Nephron (organoid): ENCODE measurements at regions not wholly inside any gene's neighbourhood (a gene's known extent, or its start where the extent isn't known, plus 50 kb on each side); places are given as distances from the start of the nearest gene placed in this dataset.
"Not testable (repeated sequence)": the region's sequence is repeated elsewhere in the genome, so short reads cannot be mapped to it uniquely, and the experiment has no call there.

Source experiments
- H3K27ac Mint-ChIP-seq, 3 experiments: 2 replicates each; pipeline ENCODE4 v1.8.0; 2020; ENCODE audit warnings: mixed read lengths in 3 of 3, mild to moderate bottlenecking in 2 of 3, moderate library complexity in 1 of 3
- H3K27me3 Mint-ChIP-seq: 2 replicates; pipeline ENCODE4 v1.8.0; 2021; ENCODE audit warnings: low read depth, mild to moderate bottlenecking, moderate library complexity, mixed read lengths
- H3K36me3 Mint-ChIP-seq: 2 replicates; pipeline ENCODE4 v1.8.0; 2020; ENCODE audit warnings: low read depth, mixed read lengths
- H3K4me1 Mint-ChIP-seq: 2 replicates; pipeline ENCODE4 v1.8.0; 2020; ENCODE audit warnings: mixed read lengths
- H3K4me3 Mint-ChIP-seq, 3 experiments: 2 replicates each; pipeline ENCODE4 v1.8.0; 2020; ENCODE audit warnings: mild to moderate bottlenecking in 3 of 3, mixed read lengths in 3 of 3, moderate library complexity in 2 of 3
- H3K9me3 Mint-ChIP-seq: 2 replicates; pipeline ENCODE4 v1.8.0; 2020; ENCODE audit warnings: mixed read lengths
- CTCF ChIP-seq, 3 experiments: fragments of 200-600 bp; sonication (generic); IDR thresholded peaks; one replicate each; pipeline ENCODE4 v1.5.0; 2021; ENCODE audit warnings: antibody characterized with exemption in 3 of 3; ENCODE audit not compliant: unreplicated experiment in 3 of 3

GRCh38 chr1:95297906-95298305 is 63.9 kb downstream of the RWDD3 start:
- H3K27me3 Mint-ChIP-seq, H3K27ac Mint-ChIP-seq, H3K36me3 Mint-ChIP-seq, H3K4me3 Mint-ChIP-seq, H3K4me1 Mint-ChIP-seq: not testable (repeated sequence)
- peaks cover 17% of the 10 kb centered on the region for H3K9me3 Mint-ChIP-seq

GRCh38 chr1:95301091-95301490 is 67.1 kb downstream of the RWDD3 start:
- Mint-ChIP-seq H3K27ac (no peak overlapping the region), H3K27me3 (no peaks in the 10 kb centered on the region), H3K4me3 (no peak overlapping the region), H3K4me1 (no peaks in the 10 kb centered on the region), H3K36me3 (no peaks in the 10 kb centered on the region), H3K9me3 (peaks cover 17% of the 10 kb centered on the region)
- no peak for TF ChIP-seq CTCF (IDR thresholded peaks at IDR 0.05; ENCODE audit: unreplicated experiment in 3 of 3)

GRCh38 chr1:95301614-95302013 is 67.6 kb downstream of the RWDD3 start:
- Mint-ChIP-seq H3K36me3 (no peaks in the 10 kb centered on the region), H3K9me3 (peaks cover 17% of the 10 kb centered on the region), H3K27me3 (no peaks in the 10 kb centered on the region), H3K27ac (no peak overlapping the region), H3K4me3 (no peak overlapping the region), H3K4me1 (no peaks in the 10 kb centered on the region)
- TF ChIP-seq CTCF (IDR thresholded peaks at IDR 0.05; ENCODE audit: unreplicated experiment in 3 of 3): no peak

- Mint-ChIP-seq H3K4me3 (no peak overlapping the region), H3K4me1 (peaks cover 10% of the 10 kb centered on the region), H3K27me3 (no peaks in the 10 kb centered on the region), H3K9me3 (peaks cover 9% of the 10 kb centered on the region), H3K36me3 (no peaks in the 10 kb centered on the region), H3K27ac (no peak overlapping the region)
- no peak for TF ChIP-seq CTCF (IDR thresholded peaks at IDR 0.05; ENCODE audit: unreplicated experiment in 3 of 3)
Measured at GRCh38 chr1:95304803-95305202, 70.8 kb downstream of the RWDD3 start.

- Mint-ChIP-seq H3K27me3 (no peaks in the 10 kb centered on the region), H3K4me1 (peaks cover 15% of the 10 kb centered on the region), H3K27ac (no peak overlapping the region), H3K9me3 (no peaks in the 10 kb centered on the region), H3K4me3 (no peak overlapping the region), H3K36me3 (no peaks in the 10 kb centered on the region)
- TF ChIP-seq CTCF (IDR thresholded peaks at IDR 0.05; ENCODE audit: unreplicated experiment in 3 of 3): no peak
Measured at GRCh38 chr1:95308276-95309030, 74.4 kb downstream of the RWDD3 start.

- H3K27ac Mint-ChIP-seq: no peak overlapping the region
- peak; percentile 49 to 64 (median 54) for TF ChIP-seq CTCF (IDR thresholded peaks at IDR 0.05; ENCODE audit: unreplicated experiment in 3 of 3)
- H3K4me3 Mint-ChIP-seq: no peak overlapping the region
- no peaks in the 10 kb centered on the region for H3K9me3 Mint-ChIP-seq
- no peaks in the 10 kb centered on the region for H3K27me3 Mint-ChIP-seq
- H3K4me1 Mint-ChIP-seq: peaks cover 15% of the 10 kb centered on the region
- no peaks in the 10 kb centered on the region for H3K36me3 Mint-ChIP-seq
Measured at GRCh38 chr1:95309031-95309471, 75.0 kb downstream of the RWDD3 start.
